Neural cell (in vitro differentiated cells): ENCODE measurements at regions not wholly inside any gene's neighbourhood (a gene's known extent, or its start where the extent isn't known, plus 50 kb on each side); places are given as distances from the start of the nearest gene placed in this dataset.

Experiments used
- CTCF ChIP-seq: fragments of 450-650 bp; IDR thresholded peaks from 2 replicates; pipeline ENCODE4 v1.5.1; 2014; ENCODE audit warnings: antibody characterized with exemption, mild to moderate bottlenecking, moderate library complexity; ENCODE audit not compliant: poor library complexity, severe bottlenecking
- EZH2 ChIP-seq: fragments of 200-600, 300-800 bp; shearing (Covaris generic), sonication (generic); IDR thresholded peaks from 2 replicates; pipeline ENCODE4 v1.6.1; 2014; ENCODE audit warnings: antibody characterized with exemption, low read length, borderline replicate concordance, mild to moderate bottlenecking; ENCODE audit not compliant: insufficient read depth, poor library complexity, severe bottlenecking
- POLR2AphosphoS5 ChIP-seq: IDR thresholded peaks from 2 replicates; pipeline ENCODE4 v1.6.1; 2012
- REST ChIP-seq: IDR thresholded peaks from 2 replicates; pipeline ENCODE4 v1.6.1; 2012; ENCODE audit warnings: borderline replicate concordance
- SMC3 ChIP-seq: fragments of 450-650 bp; conservative IDR thresholded peaks from 2 replicates; pipeline ENCODE4 v1.6.1; 2014; ENCODE audit warnings: antibody characterized with exemption, mild to moderate bottlenecking, moderate library complexity; ENCODE audit not compliant: poor library complexity
- TAF1 ChIP-seq: IDR thresholded peaks from 2 replicates; pipeline ENCODE4 v1.6.1; 2012; ENCODE audit warnings: low read depth

DNA sequence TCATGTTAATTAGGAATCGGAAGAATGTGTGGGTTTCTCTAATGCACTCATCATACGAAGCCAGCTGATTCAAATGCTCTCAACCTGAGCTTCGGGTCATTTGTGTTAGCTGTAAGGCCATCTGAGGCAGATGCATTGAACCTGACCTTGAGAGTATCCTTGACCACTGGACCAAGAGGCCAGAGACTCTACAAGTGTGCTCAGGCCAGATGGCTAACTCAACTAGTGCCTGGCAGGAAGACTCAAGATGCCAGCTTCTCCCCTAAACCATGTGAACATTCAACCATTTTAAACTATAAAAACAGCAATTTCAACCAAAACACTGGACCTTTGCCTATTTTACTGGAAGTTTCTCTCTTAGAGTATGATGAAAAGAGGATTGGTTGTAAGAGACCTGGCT lies 168.6 kb upstream of the CDH4 start:
- no peak for TF ChIP-seq EZH2
- TF ChIP-seq CTCF: no peak
- no peak for TF ChIP-seq SMC3
- no peak for TF ChIP-seq POLR2AphosphoS5
- TF ChIP-seq REST: no peak
- TF ChIP-seq TAF1: no peak
